ENCODE measurements at regions not wholly inside any gene's neighbourhood (a gene's known extent, or its start where the extent isn't known, plus 50 kb on each side); places are given as distances from the start of the nearest gene placed in this dataset.

DNA sequence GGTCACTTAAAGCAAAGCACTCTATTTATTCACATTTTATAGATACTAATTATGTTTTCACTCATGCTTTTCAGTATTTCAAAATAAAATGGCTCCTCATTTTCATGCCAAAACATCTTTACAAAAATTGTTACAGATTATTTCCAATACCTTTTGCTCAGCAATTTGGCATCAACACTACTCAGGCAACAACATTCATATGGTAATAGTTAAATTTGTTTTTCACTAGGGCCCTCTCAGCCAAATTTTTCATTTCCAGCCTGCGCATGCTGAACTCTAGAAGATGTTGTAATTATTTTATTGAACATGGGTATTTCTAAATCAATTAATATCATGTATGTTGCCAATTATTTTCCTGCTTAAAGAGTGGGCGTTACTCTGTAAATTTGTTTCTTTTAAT, 225.6 kb downstream of the ANTXR2 start:
- TF ChIP-seq, protein P1, sequence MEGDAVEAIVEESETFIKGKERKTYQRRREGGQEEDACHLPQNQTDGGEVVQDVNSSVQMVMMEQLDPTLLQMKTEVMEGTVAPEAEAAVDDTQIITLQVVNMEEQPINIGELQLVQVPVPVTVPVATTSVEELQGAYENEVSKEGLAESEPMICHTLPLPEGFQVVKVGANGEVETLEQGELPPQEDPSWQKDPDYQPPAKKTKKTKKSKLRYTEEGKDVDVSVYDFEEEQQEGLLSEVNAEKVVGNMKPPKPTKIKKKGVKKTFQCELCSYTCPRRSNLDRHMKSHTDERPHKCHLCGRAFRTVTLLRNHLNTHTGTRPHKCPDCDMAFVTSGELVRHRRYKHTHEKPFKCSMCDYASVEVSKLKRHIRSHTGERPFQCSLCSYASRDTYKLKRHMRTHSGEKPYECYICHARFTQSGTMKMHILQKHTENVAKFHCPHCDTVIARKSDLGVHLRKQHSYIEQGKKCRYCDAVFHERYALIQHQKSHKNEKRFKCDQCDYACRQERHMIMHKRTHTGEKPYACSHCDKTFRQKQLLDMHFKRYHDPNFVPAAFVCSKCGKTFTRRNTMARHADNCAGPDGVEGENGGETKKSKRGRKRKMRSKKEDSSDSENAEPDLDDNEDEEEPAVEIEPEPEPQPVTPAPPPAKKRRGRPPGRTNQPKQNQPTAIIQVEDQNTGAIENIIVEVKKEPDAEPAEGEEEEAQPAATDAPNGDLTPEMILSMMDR (IDR thresholded peaks at IDR 0.05), result no peak
- TF ChIP-seq POLR2A (IDR thresholded peaks at IDR 0.05), result no peak

Measured in thyroid gland (tissue), 4 donors.